ENCODE measurements at regions not wholly inside any gene's neighbourhood (a gene's known extent, or its start where the extent isn't known, plus 50 kb on each side); places are given as distances from the start of the nearest gene placed in this dataset.

DNA sequence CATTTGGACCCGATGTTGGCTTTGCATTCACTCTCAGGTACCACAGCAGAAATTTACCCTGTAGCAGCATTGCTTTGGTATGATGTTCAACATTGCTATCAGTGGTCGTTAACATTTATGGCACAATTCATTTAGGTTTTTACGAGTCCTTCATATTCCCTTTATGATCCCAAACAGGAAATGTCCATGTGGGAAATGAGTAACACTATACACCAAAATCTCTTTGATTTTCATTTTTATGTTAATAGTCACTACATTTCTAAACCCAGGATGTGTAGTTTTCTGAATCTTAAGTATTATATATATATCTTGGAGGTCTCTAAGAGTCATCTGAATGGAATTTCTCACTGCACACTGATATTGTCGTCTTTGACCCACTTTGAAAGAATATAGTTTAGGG, 78.5 kb upstream of the RBMS3 start:
- no peak for DNase-seq

GRCh38 chr3:29203851-29204250, 77.0 kb upstream of the RBMS3 start:
- DNase-seq: no peak

GRCh38 chr3:29207427-29207826, 73.4 kb upstream of the RBMS3 start:
- no peak for DNase-seq

DNA sequence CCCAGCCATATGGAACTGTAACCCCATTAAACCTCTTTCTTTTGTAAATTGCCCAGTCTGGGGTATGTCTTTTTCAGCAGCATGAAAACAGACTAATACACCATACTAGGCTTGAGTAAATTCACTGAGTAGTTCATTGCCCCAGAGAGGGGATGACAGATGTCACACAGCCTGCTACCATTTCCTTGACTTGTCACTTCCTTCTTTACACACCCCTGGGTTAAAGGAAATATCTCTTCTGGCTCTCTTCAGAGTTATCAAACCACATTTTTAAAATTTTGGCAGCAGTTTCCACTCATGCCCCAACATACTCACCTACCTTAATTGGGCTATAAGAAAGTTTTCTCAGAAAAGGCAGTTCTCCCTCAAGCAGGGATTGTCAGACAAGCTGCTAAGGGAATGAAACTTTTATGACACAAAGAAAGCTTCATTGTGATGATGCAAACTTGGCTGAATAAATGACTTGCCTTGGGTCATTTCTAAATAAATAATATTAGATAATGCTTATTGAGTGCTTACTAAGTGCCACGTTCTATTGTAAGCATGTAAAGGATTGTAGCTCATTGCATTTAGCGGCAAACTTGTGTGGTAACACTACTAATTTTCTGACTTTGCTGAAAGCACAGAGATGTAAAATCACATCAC, 68.0 kb upstream of the RBMS3 start:
- no peak for DNase-seq

DNA sequence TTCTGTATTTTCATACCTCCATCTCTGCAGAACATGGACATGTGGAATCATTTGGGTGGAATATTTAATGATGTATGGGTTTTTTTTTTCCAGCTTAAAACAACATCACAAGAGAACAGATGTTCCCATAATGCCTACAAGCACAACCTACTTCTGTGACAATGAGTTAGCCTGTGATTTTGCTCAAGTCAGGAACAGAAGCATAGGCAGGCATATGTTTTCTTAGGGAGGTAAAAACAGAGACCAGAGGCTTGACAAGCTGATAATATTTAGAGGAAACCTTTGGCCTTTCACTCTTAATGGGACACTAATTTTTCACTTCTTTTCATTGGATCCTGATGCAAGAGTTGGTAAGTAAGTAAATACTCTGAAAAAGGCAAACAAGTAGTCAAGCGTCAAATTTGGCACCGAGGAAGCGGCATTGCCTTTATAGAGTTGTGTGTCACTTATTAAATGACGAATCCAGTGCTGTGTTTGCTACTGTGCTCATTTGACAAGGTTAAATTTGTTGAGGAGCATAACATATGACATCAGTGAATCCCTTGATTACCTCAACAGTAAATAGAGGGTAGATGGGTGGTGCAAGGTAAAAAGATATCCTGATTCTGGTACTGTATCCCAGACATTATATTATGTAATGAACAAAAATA, 66.7 kb upstream of the RBMS3 start:
- DNase-seq: no peak

DNA sequence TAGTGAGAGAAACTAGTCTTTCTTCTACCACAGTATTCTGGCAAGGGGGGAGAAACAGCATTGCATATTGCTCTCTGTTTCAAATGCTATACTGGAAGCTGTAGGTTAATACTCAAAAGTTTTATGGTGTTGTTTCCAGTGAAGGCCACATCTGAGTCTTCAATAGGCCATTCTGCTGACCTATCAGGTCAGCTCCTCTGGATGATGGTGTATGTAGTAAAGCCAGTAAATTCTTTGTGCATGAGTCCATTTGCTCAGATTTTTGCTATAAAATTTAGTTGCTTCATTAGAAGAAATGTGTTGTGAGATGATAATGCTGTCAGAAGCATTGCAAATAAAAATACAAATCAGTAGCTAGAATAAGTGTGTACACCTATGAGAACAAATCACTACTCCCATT, 64.9 kb upstream of the RBMS3 start:
- DNase-seq: no peak

- no peak for DNase-seq
Observed at GRCh38 chr3:29226706-29227105, 54.2 kb upstream of the RBMS3 start.

DNA sequence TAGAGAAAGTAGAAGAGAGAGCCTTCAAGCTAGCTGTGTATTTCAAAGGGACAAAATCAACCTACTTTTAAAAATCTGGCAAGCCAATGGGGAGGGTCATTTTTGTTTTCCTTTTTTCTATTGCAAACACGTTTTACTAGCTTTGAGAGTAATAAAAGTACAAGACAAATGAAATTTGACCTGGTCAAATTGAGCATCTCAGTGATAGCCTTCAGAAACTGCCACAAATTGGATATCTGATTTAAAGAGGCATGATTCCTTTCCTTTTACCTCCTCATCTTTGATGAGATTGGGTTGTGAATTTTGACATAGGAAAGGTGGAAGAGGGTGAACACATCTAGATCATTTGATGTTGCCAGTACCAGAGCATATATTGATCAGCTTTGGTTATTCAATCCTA, 53.6 kb upstream of the RBMS3 start:
- no peak for DNase-seq

Measured in CD4-positive, alpha-beta T cell treated with Interferon gamma for 1 hour (primary cell).